H9 (cell line): ENCODE measurements at regions not wholly inside any gene's neighbourhood (a gene's known extent, or its start where the extent isn't known, plus 50 kb on each side); places are given as distances from the start of the nearest gene placed in this dataset.

ENCODE experiments used
- DNase-seq: peaks from one replicate; pipeline ENCODE4 v3.0.0-alpha.2; 2017
- H2AFZ ChIP-seq: one replicate; pipeline ENCODE4 v1.6.1; 2013; ENCODE audit warnings: mild to moderate bottlenecking, low read length, control low read depth, moderate library complexity
- H2AK5ac ChIP-seq: 2 replicates; pipeline ENCODE4 v1.6.1; 2013; ENCODE audit warnings: low read length, control low read depth, mixed read lengths; ENCODE audit not compliant: insufficient read length
- H2BK120ac ChIP-seq: one replicate; pipeline ENCODE4 v1.6.1; 2013; ENCODE audit warnings: low read depth, mild to moderate bottlenecking, low read length, control low read depth, inconsistent platforms; ENCODE audit not compliant: poor library complexity, severe bottlenecking
- H2BK12ac ChIP-seq: 2 replicates; pipeline ENCODE4 v1.6.1; 2013; ENCODE audit warnings: low read length, control low read depth, mixed read lengths, low read depth; ENCODE audit not compliant: insufficient read length
- H2BK15ac ChIP-seq: 2 replicates; pipeline ENCODE4 v1.6.1; 2013; ENCODE audit warnings: low read depth, low read length, control low read depth
- H2BK20ac ChIP-seq: one replicate; pipeline ENCODE4 v1.6.1; 2013; ENCODE audit warnings: low read depth, mild to moderate bottlenecking, low read length, control low read depth, inconsistent platforms; ENCODE audit not compliant: poor library complexity, severe bottlenecking
- H2BK5ac ChIP-seq: 2 replicates; pipeline ENCODE4 v1.6.1; 2013; ENCODE audit warnings: low read length, control low read depth, mixed read lengths; ENCODE audit not compliant: insufficient read length
- H3K14ac ChIP-seq: 2 replicates; pipeline ENCODE4 v1.6.1; 2013; ENCODE audit warnings: low read length, control low read depth; ENCODE audit not compliant: insufficient read depth
- H3K18ac ChIP-seq: 2 replicates; pipeline ENCODE4 v1.6.1; 2013; ENCODE audit warnings: low read depth, mild to moderate bottlenecking, mixed read lengths, low read length, control low read depth; ENCODE audit not compliant: insufficient read length
- H3K23ac ChIP-seq: 2 replicates; pipeline ENCODE4 v1.6.1; 2013; ENCODE audit warnings: low read length, control low read depth, mixed read lengths, low read depth; ENCODE audit not compliant: insufficient read length
- H3K23me2 ChIP-seq: 2 replicates; pipeline ENCODE4 v1.6.1; 2013; ENCODE audit warnings: low read depth, mild to moderate bottlenecking, mixed read lengths, low read length, control low read depth; ENCODE audit not compliant: insufficient read length, poor library complexity, severe bottlenecking
- H3K27ac ChIP-seq: 2 replicates; pipeline ENCODE4 v1.5.1; 2013; ENCODE audit warnings: low read length, control low read depth, mixed read lengths, low read depth; ENCODE audit not compliant: insufficient read length
- H3K27me3 ChIP-seq: 2 replicates; pipeline ENCODE4 v1.6.1; 2013; ENCODE audit warnings: low read length, control low read depth, inconsistent platforms; ENCODE audit not compliant: insufficient read depth
- H3K4ac ChIP-seq: 2 replicates; pipeline ENCODE4 v1.6.1; 2013; ENCODE audit warnings: low read depth, mild to moderate bottlenecking, control low read depth, inconsistent platforms, low read length, moderate library complexity
- H3K4me1 ChIP-seq: 2 replicates; pipeline ENCODE4 v1.6.1; 2013; ENCODE audit warnings: low read length, control low read depth, inconsistent platforms; ENCODE audit not compliant: insufficient read depth
- H3K4me2 ChIP-seq: 2 replicates; pipeline ENCODE4 v1.6.1; 2013; ENCODE audit warnings: low read length, control low read depth, mixed read lengths; ENCODE audit not compliant: insufficient read length, insufficient read depth
- H3K56ac ChIP-seq: 2 replicates; pipeline ENCODE4 v1.6.1; 2013; ENCODE audit warnings: low read depth, mild to moderate bottlenecking, mixed read lengths, low read length, control low read depth; ENCODE audit not compliant: insufficient read length
- H3K79me1 ChIP-seq: 2 replicates; pipeline ENCODE4 v1.6.1; 2013; ENCODE audit warnings: low read depth, mild to moderate bottlenecking, moderate library complexity, low read length, control low read depth, inconsistent platforms; ENCODE audit not compliant: insufficient read depth, poor library complexity, severe bottlenecking
- H3K79me2 ChIP-seq: 2 replicates; pipeline ENCODE4 v1.6.1; 2013; ENCODE audit warnings: low read length, control low read depth, inconsistent platforms; ENCODE audit not compliant: insufficient read depth
- H3K9ac ChIP-seq: 2 replicates; pipeline ENCODE4 v1.6.1; 2013; ENCODE audit warnings: low read length, control low read depth, mixed read lengths; ENCODE audit not compliant: insufficient read length; ENCODE audit errors: extremely low read depth
- H3K9me3 ChIP-seq: one replicate; pipeline ENCODE4 v1.6.1; 2013; ENCODE audit warnings: low read depth, low read length, inconsistent platforms; ENCODE audit not compliant: control insufficient read depth
- H3T11ph ChIP-seq: one replicate; pipeline ENCODE4 v1.6.1; 2013; ENCODE audit warnings: mild to moderate bottlenecking, low read length, control low read depth, inconsistent platforms
- H4K20me1 ChIP-seq: one replicate; pipeline ENCODE4 v1.6.1; 2013; ENCODE audit not compliant: control insufficient read depth, insufficient read length, insufficient read depth
- H4K5ac ChIP-seq: 2 replicates; pipeline ENCODE4 v1.6.1; 2013; ENCODE audit warnings: low read depth, mild to moderate bottlenecking, mixed read lengths, low read length, control low read depth; ENCODE audit not compliant: insufficient read length
- H4K8ac ChIP-seq: replicated peaks from 2 replicates; pipeline ENCODE4 v1.6.1; 2013; ENCODE audit warnings: low read length, control low read depth, mixed read lengths, low read depth; ENCODE audit not compliant: insufficient read length
- H4K91ac ChIP-seq: 2 replicates; pipeline ENCODE4 v1.6.1; 2013; ENCODE audit warnings: low read depth, mild to moderate bottlenecking, moderate library complexity, mixed read lengths, low read length, control low read depth; ENCODE audit not compliant: insufficient read length
- H3K27ac Mint-ChIP-seq, 3 experiments: 2 replicates in 2 of 3; 3 replicates in 1 of 3; pipeline ENCODE4 v1.8.0; 2020 to 2021; ENCODE audit warnings: mixed read lengths in 3 of 3, mild to moderate bottlenecking in 1 of 3, moderate library complexity in 1 of 3
- H3K27me3 Mint-ChIP-seq: 2 replicates; pipeline ENCODE4 v1.8.0; 2021; ENCODE audit warnings: low read depth, mild to moderate bottlenecking, moderate library complexity, mixed read lengths
- H3K36me3 Mint-ChIP-seq, 3 experiments: 2 replicates in 2 of 3; 3 replicates in 1 of 3; pipeline ENCODE4 v1.8.0; 2020 to 2021; ENCODE audit warnings: low read depth in 3 of 3, mixed read lengths in 3 of 3; ENCODE audit not compliant: insufficient read depth in 1 of 3
- H3K4me1 Mint-ChIP-seq, 2 experiments: 2 replicates each; pipeline ENCODE4 v1.8.0; 2020; ENCODE audit warnings: mixed read lengths in 2 of 2
- H3K4me3 Mint-ChIP-seq, 2 experiments: 2 replicates in 1 of 2; 3 replicates in 1 of 2; pipeline ENCODE4 v1.8.0; 2020 to 2021; ENCODE audit warnings: mild to moderate bottlenecking in 2 of 2, mixed read lengths in 2 of 2, moderate library complexity in 1 of 2
- H3K9me3 Mint-ChIP-seq, 2 experiments: 2 replicates in 1 of 2; 3 replicates in 1 of 2; pipeline ENCODE4 v1.8.0; 2020; ENCODE audit warnings: mild to moderate bottlenecking in 2 of 2, mixed read lengths in 2 of 2, moderate library complexity in 1 of 2
- CTCF ChIP-seq: fragments of 200-600 bp; sonication (generic); conservative IDR thresholded peaks from 3 replicates; pipeline ENCODE4 v1.8.0; 2021; ENCODE audit warnings: antibody characterized with exemption, mild to moderate bottlenecking
- WGBS: extraction: QIAGEN DNeasy Blood & Tissue Kit; methylation state at CpG from one replicate; pipeline ENCODE4 v1.1.7; 2013; ENCODE audit warnings: missing lambda C conversion rate, low lambda C conversion rate, mixed read lengths; ENCODE audit not compliant: insufficient read length; ENCODE audit errors: extremely low coverage; 5-methylcytosine and 5-hydroxymethylcytosine counted together

GRCh38 chr6:4192627-4193026, 57.3 kb upstream of the ECI2 start:
- Histone ChIP-seq H3K14ac (no peak overlapping the region), H3K9ac (no peak overlapping the region), H2BK12ac (no peak overlapping the region), H3K23ac (no peak overlapping the region), H3K23me2 (no peaks in the 10 kb centered on the region), H2AK5ac (no peak overlapping the region), H3K27ac (no peak overlapping the region), H3K27me3 (no peaks in the 10 kb centered on the region), H3K18ac (no peak overlapping the region), H3K9me3 (no peaks in the 10 kb centered on the region), H3K79me2 (no peaks in the 10 kb centered on the region), H3K4me1 (no peaks in the 10 kb centered on the region), H3K79me1 (no peaks in the 10 kb centered on the region), H4K5ac (no peak overlapping the region), H4K20me1 (no peaks in the 10 kb centered on the region), H3K4me2 (no peak overlapping the region), H2BK120ac (no peak overlapping the region), H2BK5ac (no peak overlapping the region), H2BK20ac (no peak overlapping the region), H2BK15ac (no peak overlapping the region), H4K91ac (no peak overlapping the region), H2AFZ (no peak overlapping the region), H4K8ac (no peak overlapping the region), H3K4ac (no peak overlapping the region), H3K56ac (no peak overlapping the region), H3T11ph (no peak overlapping the region)
- peaks cover 13 to 16% of the 10 kb centered on the region in 2 experiments; a peak in 4 of 5 replicates for H3K9me3 Mint-ChIP-seq
- no peak overlapping the region for H3K4me3 Mint-ChIP-seq
- H3K36me3 Mint-ChIP-seq: peaks cover 0 to 11% (median 3%) of the 10 kb centered on the region in 3 experiments; a peak in 3 of 7 replicates
- H3K27ac Mint-ChIP-seq: no peak overlapping the region
- H3K4me1 Mint-ChIP-seq: peaks cover under 1% of the 10 kb centered on the region in 2 experiments; a peak in 2 of 4 replicates
- no CpG with 5 or more reads among the region's 3 CpGs for WGBS
- H3K27me3 Mint-ChIP-seq: no peaks in the 10 kb centered on the region; the same call in 1 of the 2 replicates
- no peak for DNase-seq
- TF ChIP-seq CTCF: no peak
